GM19397 (cell line): ENCODE measurements at regions not wholly inside any gene's neighbourhood (a gene's known extent, or its start where the extent isn't known, plus 50 kb on each side); places are given as distances from the start of the nearest gene placed in this dataset.

ENCODE experiments used
- ATAC-seq: cut with Tn5 transposase; IDR thresholded peaks from one replicate; pipeline ENCODE4 v1.9.1; 2021; ENCODE audit warnings: mild to moderate bottlenecking, moderate library complexity; ENCODE audit not compliant: unreplicated experiment

DNA sequence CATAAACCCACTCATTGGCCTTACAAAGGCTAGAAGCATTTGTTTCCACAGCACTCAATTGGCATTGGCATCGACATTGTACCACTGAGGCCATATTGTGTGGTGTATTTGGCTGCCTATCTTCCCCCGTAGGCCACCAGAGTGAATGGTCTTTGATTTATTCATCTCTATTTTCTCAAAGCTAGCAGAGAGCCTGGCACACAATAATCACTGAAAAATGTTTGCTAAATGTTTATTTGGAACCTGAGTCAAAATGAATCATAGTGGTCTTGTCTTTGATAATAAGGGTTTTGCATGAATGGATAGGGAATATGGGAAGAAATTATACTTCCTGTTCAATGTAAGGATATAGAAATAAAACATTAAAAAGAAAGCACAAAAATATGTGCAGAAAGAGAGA is 107.3 kb upstream of the SLC8A1 start:
- ATAC-seq: no peak

DNA sequence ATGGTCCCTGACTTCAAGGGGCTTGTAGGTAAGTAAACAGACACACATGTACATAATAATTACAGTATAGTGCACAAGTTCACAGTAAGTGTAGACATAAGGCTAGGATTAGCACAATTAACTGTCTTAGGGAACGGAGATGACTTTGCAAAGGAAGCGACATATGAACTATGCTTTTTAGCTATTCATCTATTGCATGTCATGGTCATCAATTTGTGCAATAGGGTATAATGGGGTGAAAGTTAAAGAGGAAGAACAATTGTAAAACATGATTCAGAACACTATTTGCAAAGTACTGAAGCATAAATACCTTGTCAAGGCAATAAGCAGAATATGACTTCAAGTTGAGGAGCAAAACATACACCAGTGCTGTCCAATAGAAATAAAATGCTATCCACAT is 112.3 kb upstream of the SLC8A1 start:
- ATAC-seq: no peak

DNA sequence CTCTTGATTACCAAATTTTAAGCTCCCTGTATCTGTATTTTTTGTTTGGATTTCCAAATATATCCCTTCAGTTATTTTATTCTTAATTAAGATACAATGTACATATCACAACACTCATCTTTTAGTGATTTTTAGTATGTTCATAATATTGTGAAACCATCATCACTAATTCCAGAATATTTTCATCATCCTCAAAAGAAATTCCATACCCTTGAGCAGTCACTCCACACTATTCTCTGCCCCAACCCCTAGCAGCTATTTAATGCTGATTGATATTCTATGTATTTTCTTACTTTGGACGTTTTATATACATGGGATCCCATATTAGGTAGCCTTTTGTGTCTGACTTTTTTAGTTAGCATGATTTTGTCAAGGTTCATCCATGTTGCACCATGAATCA is 127.4 kb upstream of the SLC8A1 start:
- no peak for ATAC-seq

- ATAC-seq: no peak
Measured at GRCh38 chr2:40584432-40584831, 132.5 kb upstream of the SLC8A1 start.

GRCh38 chr2:40591774-40592173 is 139.9 kb upstream of the SLC8A1 start:
- no peak for ATAC-seq

DNA sequence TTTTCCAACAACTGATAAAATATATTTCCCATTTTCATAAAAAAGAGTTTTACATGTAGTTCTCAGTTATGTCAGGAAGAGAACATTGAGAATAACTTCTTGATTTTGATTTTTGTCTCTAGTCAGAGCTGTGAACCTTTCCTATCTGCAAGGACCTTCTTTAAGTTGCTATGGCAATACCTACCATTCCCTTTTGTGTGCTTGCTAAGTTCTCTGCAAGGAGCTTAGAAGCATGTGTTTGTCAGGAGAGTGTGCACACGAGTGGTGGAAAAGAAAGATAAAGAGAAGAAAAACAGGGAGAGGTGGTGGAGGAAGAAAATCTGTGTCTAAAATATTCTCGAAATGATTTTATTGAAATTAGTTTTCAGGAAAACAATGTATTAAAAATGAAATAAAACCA is 140.3 kb upstream of the SLC8A1 start:
- ATAC-seq: no peak

GRCh38 chr2:40606862-40607261 is 155.0 kb upstream of the SLC8A1 start:
- no peak for ATAC-seq

- no peak for ATAC-seq
Measured at GRCh38 chr2:40611196-40611595, 159.3 kb upstream of the SLC8A1 start.

DNA sequence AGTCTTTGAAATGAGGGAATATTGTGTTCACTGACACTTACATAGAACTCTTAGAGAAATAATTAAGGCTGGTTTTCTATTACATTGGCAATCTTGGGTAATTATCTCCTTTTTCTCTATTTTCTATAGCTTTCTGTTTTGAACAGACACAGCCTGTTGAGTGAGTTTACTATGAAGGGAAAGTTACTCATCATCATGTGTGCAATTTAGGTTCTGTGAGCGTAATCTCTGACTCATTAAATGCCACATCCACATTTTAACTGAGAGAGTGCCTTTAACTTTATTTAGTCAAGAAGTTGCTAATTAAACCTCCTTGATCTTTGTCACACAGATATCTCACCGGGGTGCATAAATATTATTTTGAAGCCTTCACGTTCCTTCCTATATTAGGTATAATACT is 174.0 kb upstream of the SLC8A1 start:
- no peak for ATAC-seq

GRCh38 chr2:40628556-40628955 is 176.7 kb upstream of the SLC8A1 start:
- ATAC-seq: no peak

DNA sequence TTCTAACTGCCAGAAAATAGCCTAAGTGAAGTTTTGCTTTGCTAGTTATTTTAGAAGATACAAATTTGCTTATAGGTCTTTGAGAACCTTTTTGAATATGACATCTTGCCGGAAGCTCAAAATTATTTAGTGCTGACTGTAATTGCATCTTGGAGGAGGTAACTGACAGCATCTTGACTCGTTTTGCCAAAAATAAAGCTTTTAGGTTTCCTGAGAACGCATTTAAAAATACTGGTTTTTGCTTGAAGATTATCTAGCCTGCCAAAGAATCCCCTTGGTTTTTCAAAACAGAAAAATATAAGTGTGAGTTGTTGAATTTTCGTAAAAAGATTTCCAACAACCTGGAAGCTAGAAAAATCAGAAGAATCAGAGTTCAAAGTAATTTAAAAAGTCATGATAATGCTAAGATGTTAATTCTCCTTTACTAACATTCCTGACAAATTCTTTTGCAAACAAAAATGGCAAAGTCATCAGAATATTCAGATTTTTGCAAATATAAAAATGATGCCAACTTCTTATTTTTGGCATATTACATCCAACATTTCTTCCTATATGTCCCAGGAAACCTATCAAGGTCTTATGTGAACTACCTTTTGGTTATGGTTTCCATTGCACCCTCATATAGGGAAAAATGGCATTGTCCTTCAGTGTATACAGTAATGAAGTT is 178.0 kb upstream of the SLC8A1 start:
- no peak for ATAC-seq

GRCh38 chr2:40639320-40639719 is 187.4 kb upstream of the SLC8A1 start:
- no peak for ATAC-seq

DNA sequence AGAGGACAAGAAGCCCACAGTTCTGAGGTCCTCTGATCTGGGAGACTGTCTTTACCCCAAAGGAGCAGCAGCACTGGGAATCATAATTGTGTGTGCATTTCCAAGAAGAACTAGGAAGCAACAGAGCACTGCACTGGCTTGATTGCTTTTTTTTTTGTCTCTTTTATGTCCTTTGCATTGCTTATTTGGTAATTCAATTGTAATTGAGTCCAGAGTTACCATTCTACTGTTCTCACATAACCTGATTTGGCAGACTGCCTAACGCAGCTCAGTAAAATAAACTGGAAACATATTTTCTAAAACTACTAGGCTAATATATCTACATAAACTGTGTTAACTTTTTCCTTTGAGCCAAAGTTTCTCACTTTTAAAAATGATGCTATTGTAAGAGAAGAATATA is 190.3 kb upstream of the SLC8A1 start:
- ATAC-seq: no peak

- ATAC-seq: no peak
Measured at GRCh38 chr2:40642726-40643125, 190.8 kb upstream of the SLC8A1 start.

DNA sequence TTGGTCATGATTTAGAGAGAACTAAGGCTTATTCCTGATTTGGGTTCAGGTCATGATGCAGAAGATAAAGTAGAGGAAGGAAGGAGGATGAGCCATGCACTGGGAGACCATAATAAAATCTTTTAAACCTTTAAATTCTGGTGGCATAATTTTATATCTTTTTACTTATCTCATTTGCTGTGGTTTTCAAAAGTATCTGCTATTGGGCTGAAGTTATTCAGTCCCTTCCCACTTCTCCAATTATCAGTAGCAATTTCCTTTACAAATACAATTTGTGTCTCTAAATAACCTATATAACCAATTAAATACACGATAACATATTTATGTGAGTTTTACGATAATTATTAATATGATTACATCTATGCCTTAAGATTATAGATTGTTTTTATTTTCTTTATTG is 194.8 kb upstream of the SLC8A1 start:
- no peak for ATAC-seq

GRCh38 chr2:40652155-40652554 is 200.3 kb upstream of the SLC8A1 start:
- ATAC-seq: no peak

DNA sequence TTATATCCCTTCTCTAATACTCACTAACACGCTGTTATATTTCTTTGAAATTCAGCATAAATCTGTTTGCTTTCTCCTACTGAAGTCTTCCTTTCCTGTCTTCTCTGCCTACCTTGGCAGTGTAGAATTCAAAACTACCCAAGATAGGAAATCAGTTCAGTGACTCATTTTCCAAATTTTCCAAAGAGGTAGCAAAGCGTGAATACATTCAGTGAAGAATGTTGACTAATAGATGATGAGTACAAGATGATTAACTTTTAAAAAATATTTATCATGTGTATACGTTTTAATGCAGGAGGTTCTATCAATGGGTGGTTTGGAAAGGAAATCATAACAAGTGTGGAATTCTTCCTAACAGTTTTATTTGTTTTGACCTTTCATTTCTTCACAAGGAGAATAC is 201.9 kb upstream of the SLC8A1 start:
- ATAC-seq: no peak

GRCh38 chr2:40654346-40654745 is 202.5 kb upstream of the SLC8A1 start:
- ATAC-seq: no peak

GRCh38 chr2:40658941-40659340 is 207.1 kb upstream of the SLC8A1 start:
- ATAC-seq: no peak

DNA sequence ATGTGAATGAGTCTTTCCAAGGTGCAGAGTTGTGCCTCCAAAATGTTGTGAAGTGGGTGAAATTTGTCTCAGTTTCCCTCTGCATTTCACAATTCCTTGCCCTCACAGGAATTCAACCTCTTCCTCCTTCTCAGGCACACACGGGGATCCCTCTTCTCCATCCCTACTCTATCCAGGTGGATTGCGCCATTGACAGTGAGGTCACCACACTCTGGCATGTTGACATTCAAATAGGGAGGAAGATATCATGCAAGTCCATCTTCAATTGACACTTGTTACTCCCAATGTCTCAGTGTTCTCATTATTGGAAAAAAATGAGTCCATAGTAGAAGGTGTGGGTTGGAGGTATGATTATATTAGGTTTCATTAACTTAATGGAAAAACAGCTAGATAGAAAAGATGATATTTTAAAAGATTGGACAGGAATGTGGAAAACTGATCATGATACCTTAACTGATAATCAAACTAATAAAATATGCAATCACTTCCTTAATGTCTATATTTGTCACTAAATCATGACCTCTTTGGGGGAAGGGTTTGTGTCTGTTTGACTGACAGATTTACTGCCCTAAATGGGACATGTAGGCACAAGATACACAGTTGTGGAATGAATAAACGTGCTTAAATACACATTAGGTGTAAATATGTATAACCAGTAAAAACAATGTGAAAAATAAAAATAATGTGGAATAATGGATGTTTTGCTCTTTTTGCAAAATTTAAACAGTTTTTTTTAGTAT is 213.8 kb upstream of the SLC8A1 start:
- no peak for ATAC-seq

DNA sequence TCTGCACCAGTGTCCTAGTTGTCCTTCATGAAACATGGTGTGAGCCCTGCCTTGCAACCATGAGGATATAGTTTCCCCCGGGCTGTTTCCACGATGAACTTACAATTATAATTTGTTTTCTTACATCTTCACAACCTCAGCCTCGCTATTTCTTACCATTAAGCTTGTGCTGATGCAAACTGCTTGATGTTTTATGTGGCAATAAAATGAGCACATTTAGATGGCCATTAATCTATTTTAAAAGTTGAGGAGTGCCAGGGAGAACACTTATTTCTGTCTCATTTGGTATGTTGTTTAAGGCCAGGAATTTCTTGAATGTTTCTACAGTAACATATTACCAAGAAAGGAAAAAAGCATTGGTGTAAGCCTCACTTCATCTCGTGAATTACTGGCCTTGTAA is 214.5 kb upstream of the SLC8A1 start:
- no peak for ATAC-seq

- no peak for ATAC-seq
Measured at GRCh38 chr2:40668425-40668824, 216.5 kb upstream of the SLC8A1 start.
